Neural crest cell (in vitro differentiated cells): ENCODE measurements at regions not wholly inside any gene's neighbourhood (a gene's known extent, or its start where the extent isn't known, plus 50 kb on each side); places are given as distances from the start of the nearest gene placed in this dataset.

Experiments used
- DNase-seq: peaks from one replicate; pipeline ENCODE4 v3.0.0; 2021; ENCODE audit warnings: low read depth, mixed read lengths, low spot score
- H3K27ac Mint-ChIP-seq: one replicate; pipeline ENCODE4 v1.8.0; 2021; ENCODE audit warnings: mild to moderate bottlenecking, mixed read lengths; ENCODE audit not compliant: unreplicated experiment
- H3K27me3 Mint-ChIP-seq: 2 replicates; pipeline ENCODE4 v1.8.0; 2021; ENCODE audit warnings: low read depth, mild to moderate bottlenecking, mixed read lengths
- H3K36me3 Mint-ChIP-seq: 2 replicates; pipeline ENCODE4 v1.8.0; 2021; ENCODE audit warnings: low read depth, mild to moderate bottlenecking, mixed read lengths
- H3K4me1 Mint-ChIP-seq: 2 replicates; pipeline ENCODE4 v1.8.0; 2021; ENCODE audit warnings: mixed read lengths
- H3K4me3 Mint-ChIP-seq: one replicate; pipeline ENCODE4 v1.8.0; 2021; ENCODE audit warnings: mild to moderate bottlenecking, mixed read lengths
- H3K9me3 Mint-ChIP-seq: 2 replicates; pipeline ENCODE4 v1.8.0; 2021; ENCODE audit warnings: mixed read lengths
- CTCF ChIP-seq: fragments of 200-600 bp; sonication (generic); conservative IDR thresholded peaks from 2 replicates; pipeline ENCODE4 v1.5.0; 2021; ENCODE audit warnings: antibody characterized with exemption, mild to moderate bottlenecking

GRCh38 chrX:39450234-39450977 lies 647.4 kb downstream of the BCOR start:
- no peaks in the 10 kb centered on the region for H3K27me3 Mint-ChIP-seq
- H3K9me3 Mint-ChIP-seq, result peaks cover 5% of the 10 kb centered on the region
- peaks cover 14% of the 10 kb centered on the region for H3K4me1 Mint-ChIP-seq
- DNase-seq, result no peak
- TF ChIP-seq CTCF, result no peak
- H3K27ac Mint-ChIP-seq, result peak overlapping the region; percentile 75
- no peaks in the 10 kb centered on the region for H3K36me3 Mint-ChIP-seq
- no peak overlapping the region for H3K4me3 Mint-ChIP-seq

GRCh38 chrX:39451046-39451445 lies 646.7 kb downstream of the BCOR start:
- peak overlapping the region; percentile 46 for H3K27ac Mint-ChIP-seq

GRCh38 chrX:39452401-39452800 lies 645.4 kb downstream of the BCOR start:
- H3K27ac Mint-ChIP-seq, result no peak overlapping the region
- DNase-seq, result no peak
- H3K4me1 Mint-ChIP-seq, result peaks cover 14% of the 10 kb centered on the region
- H3K4me3 Mint-ChIP-seq, result no peak overlapping the region
- TF ChIP-seq CTCF, result no peak
- no peaks in the 10 kb centered on the region for H3K27me3 Mint-ChIP-seq
- H3K9me3 Mint-ChIP-seq, result peaks cover 8% of the 10 kb centered on the region
- no peaks in the 10 kb centered on the region for H3K36me3 Mint-ChIP-seq

More at GRCh38 chrX:39451046-39451445, 646.7 kb downstream of the BCOR start:
- peaks cover 14% of the 10 kb centered on the region for H3K4me1 Mint-ChIP-seq
- no peak for TF ChIP-seq CTCF
- H3K27me3 Mint-ChIP-seq, result no peaks in the 10 kb centered on the region
- no peak for DNase-seq
- no peaks in the 10 kb centered on the region for H3K36me3 Mint-ChIP-seq
- H3K9me3 Mint-ChIP-seq, result peaks cover 5% of the 10 kb centered on the region
- no peak overlapping the region for H3K4me3 Mint-ChIP-seq

- H3K27me3 Mint-ChIP-seq, result no peaks in the 10 kb centered on the region
- peaks cover 5% of the 10 kb centered on the region for H3K9me3 Mint-ChIP-seq
- H3K36me3 Mint-ChIP-seq, result no peaks in the 10 kb centered on the region
- no peak for TF ChIP-seq CTCF
- H3K4me1 Mint-ChIP-seq, result peaks cover 14% of the 10 kb centered on the region
- H3K27ac Mint-ChIP-seq, result no peak overlapping the region
- no peak for DNase-seq
- no peak overlapping the region for H3K4me3 Mint-ChIP-seq
These were observed 643.7 kb downstream of the BCOR start for GRCh38 chrX:39453889-39454621.

GRCh38 chrX:39456894-39457604 lies 640.7 kb downstream of the BCOR start:
- H3K27me3 Mint-ChIP-seq, result no peaks in the 10 kb centered on the region
- peaks cover 3% of the 10 kb centered on the region for H3K9me3 Mint-ChIP-seq
- TF ChIP-seq CTCF, result no peak
- no peaks in the 10 kb centered on the region for H3K36me3 Mint-ChIP-seq
- H3K4me3 Mint-ChIP-seq, result no peak overlapping the region
- DNase-seq, result no peak
- peaks cover 6% of the 10 kb centered on the region for H3K4me1 Mint-ChIP-seq
- no peak overlapping the region for H3K27ac Mint-ChIP-seq
